WTC11 (cell line): ENCODE measurements at regions not wholly inside any gene's neighbourhood (a gene's known extent, or its start where the extent isn't known, plus 50 kb on each side); places are given as distances from the start of the nearest gene placed in this dataset.

Experiments
- CREB1 ChIP-seq: sonication (generic); formaldehyde crosslinking; IDR thresholded peaks from 2 replicates; pipeline ENCODE4 v1.8.0; 2023; ENCODE audit warnings: mild to moderate bottlenecking, missing genetic modification reagents
- JUN ChIP-seq: sonication (generic); formaldehyde crosslinking; IDR thresholded peaks from 2 replicates; pipeline ENCODE4 v1.8.0; 2023; ENCODE audit warnings: mild to moderate bottlenecking, missing genetic modification reagents
- NR3C1 ChIP-seq: sonication (generic); formaldehyde crosslinking; conservative IDR thresholded peaks from 2 replicates; pipeline ENCODE4 v1.8.1; 2023; ENCODE audit warnings: low read depth, mild to moderate bottlenecking, missing genetic modification reagents
- RELA ChIP-seq: sonication (generic); formaldehyde crosslinking; IDR thresholded peaks from 2 replicates; pipeline ENCODE4 v1.8.1; 2022; ENCODE audit warnings: missing genetic modification reagents, mild to moderate bottlenecking, borderline replicate concordance
- RORB ChIP-seq: fragments of 250-450 bp; sonication (Bioruptor Pico); IDR thresholded peaks from 2 replicates; pipeline ENCODE4 v1.9.0; 2021; ENCODE audit warnings: mild to moderate bottlenecking
- SOX15 ChIP-seq: fragments of 250-450 bp; sonication (Bioruptor Pico); IDR thresholded peaks from 2 replicates; pipeline ENCODE4 v1.9.0; 2021; ENCODE audit warnings: mild to moderate bottlenecking
- SP1 ChIP-seq: sonication (generic); formaldehyde crosslinking; conservative IDR thresholded peaks from 2 replicates; pipeline ENCODE4 v1.8.1; 2022; ENCODE audit warnings: missing genetic modification reagents
- ZNF263 ChIP-seq: sonication (generic); formaldehyde crosslinking; IDR thresholded peaks from 2 replicates; pipeline ENCODE4 v1.8.1; 2022; ENCODE audit warnings: low read depth, mild to moderate bottlenecking, moderate library complexity, missing genetic modification reagents
- TF ChIP-seq, protein P1 (sequence below): sonication (generic); formaldehyde crosslinking; IDR thresholded peaks from 2 replicates; pipeline ENCODE4 v1.8.1; 2022; ENCODE audit warnings: low read depth, missing genetic modification reagents, borderline replicate concordance
- TF ChIP-seq, protein P2 (sequence below): fragments of 200-600 bp; IDR thresholded peaks from 2 replicates; pipeline ENCODE4 v1.8.0; 2022; ENCODE audit warnings: antibody characterized with exemption
- TF ChIP-seq, protein P3 (sequence below): sonication (generic); formaldehyde crosslinking; IDR thresholded peaks from 2 replicates; pipeline ENCODE4 v1.8.0; 2022; ENCODE audit warnings: mild to moderate bottlenecking, missing genetic modification reagents
- TF ChIP-seq, protein P4 (sequence below): sonication (generic); formaldehyde crosslinking; IDR thresholded peaks from 2 replicates; pipeline ENCODE4 v1.8.1; 2023; ENCODE audit warnings: mild to moderate bottlenecking, missing genetic modification reagents, moderate library complexity
- TF ChIP-seq, protein P5 (sequence below): sonication (generic); formaldehyde crosslinking; conservative IDR thresholded peaks from 2 replicates; pipeline ENCODE4 v1.8.1; 2022; ENCODE audit warnings: mild to moderate bottlenecking, missing genetic modification reagents

DNA sequence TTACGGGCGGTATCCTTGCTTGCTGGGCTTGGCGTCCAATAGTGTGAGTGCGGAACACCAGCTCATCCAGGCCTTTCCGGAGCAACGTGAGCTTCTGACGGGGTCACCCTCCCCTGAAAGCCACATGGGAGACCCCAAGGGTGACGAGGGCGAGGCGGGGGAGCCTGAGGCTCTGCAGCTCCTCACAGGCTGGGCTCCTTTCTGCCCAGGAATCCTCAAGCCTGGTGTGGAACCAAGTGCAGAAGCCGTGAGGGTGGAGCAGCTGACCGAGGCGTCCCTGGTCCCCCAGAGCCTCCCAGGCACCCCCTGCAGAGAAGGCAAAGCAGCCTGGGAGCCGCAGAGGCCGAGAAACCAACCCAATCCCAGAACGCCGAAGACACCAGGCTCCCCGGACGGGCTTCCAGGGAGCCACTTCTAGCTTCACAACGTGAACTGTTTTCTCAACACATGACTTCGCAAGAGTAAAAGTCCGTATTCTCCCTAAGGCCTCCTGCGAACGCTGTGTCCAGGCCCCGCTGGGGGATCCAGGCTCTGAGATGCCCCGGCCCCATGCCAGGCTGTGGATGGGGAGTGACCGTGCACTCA, 530.3 kb downstream of the BRD1 start:
- TF ChIP-seq, protein P1, sequence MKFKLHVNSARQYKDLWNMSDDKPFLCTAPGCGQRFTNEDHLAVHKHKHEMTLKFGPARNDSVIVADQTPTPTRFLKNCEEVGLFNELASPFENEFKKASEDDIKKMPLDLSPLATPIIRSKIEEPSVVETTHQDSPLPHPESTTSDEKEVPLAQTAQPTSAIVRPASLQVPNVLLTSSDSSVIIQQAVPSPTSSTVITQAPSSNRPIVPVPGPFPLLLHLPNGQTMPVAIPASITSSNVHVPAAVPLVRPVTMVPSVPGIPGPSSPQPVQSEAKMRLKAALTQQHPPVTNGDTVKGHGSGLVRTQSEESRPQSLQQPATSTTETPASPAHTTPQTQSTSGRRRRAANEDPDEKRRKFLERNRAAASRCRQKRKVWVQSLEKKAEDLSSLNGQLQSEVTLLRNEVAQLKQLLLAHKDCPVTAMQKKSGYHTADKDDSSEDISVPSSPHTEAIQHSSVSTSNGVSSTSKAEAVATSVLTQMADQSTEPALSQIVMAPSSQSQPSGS (CRISPR knock-in tag), result no peak
- TF ChIP-seq, protein P2, sequence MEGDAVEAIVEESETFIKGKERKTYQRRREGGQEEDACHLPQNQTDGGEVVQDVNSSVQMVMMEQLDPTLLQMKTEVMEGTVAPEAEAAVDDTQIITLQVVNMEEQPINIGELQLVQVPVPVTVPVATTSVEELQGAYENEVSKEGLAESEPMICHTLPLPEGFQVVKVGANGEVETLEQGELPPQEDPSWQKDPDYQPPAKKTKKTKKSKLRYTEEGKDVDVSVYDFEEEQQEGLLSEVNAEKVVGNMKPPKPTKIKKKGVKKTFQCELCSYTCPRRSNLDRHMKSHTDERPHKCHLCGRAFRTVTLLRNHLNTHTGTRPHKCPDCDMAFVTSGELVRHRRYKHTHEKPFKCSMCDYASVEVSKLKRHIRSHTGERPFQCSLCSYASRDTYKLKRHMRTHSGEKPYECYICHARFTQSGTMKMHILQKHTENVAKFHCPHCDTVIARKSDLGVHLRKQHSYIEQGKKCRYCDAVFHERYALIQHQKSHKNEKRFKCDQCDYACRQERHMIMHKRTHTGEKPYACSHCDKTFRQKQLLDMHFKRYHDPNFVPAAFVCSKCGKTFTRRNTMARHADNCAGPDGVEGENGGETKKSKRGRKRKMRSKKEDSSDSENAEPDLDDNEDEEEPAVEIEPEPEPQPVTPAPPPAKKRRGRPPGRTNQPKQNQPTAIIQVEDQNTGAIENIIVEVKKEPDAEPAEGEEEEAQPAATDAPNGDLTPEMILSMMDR, result no peak
- TF ChIP-seq, protein P3, sequence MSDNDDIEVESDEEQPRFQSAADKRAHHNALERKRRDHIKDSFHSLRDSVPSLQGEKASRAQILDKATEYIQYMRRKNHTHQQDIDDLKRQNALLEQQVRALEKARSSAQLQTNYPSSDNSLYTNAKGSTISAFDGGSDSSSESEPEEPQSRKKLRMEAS, result no peak
- TF ChIP-seq, protein P4, sequence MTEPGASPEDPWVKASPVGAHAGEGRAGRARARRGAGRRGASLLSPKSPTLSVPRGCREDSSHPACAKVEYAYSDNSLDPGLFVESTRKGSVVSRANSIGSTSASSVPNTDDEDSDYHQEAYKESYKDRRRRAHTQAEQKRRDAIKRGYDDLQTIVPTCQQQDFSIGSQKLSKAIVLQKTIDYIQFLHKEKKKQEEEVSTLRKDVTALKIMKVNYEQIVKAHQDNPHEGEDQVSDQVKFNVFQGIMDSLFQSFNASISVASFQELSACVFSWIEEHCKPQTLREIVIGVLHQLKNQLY (CRISPR knock-in tag), result no peak
- TF ChIP-seq RORB (CRISPR knock-in tag), result no peak
- no peak for TF ChIP-seq ZNF263
- TF ChIP-seq, protein P5, sequence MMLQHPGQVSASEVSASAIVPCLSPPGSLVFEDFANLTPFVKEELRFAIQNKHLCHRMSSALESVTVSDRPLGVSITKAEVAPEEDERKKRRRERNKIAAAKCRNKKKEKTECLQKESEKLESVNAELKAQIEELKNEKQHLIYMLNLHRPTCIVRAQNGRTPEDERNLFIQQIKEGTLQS (CRISPR knock-in tag), result no peak
- TF ChIP-seq SP1, result no peak
- no peak for TF ChIP-seq NR3C1
- TF ChIP-seq JUN, result no peak
- no peak for TF ChIP-seq CREB1
- TF ChIP-seq RELA (CRISPR knock-in tag), result no peak
- TF ChIP-seq SOX15, result no peak
